ENCODE measurements at regions not wholly inside any gene's neighbourhood (a gene's known extent, or its start where the extent isn't known, plus 50 kb on each side); places are given as distances from the start of the nearest gene placed in this dataset.

- ChIA-PET POLR2A (no interaction called here), CTCF (no interaction called here)
- DNase-seq (ENCODE audit: extremely low spot score), result no peak
- TF ChIP-seq CTCF (IDR thresholded peaks at IDR 0.05; ENCODE audit: control extremely low read depth, extremely low read depth, low read depth, missing control alignments), result no peak
These were observed 1179.7 kb downstream of the VRK1 start for GRCh38 chr14:97976861-97977260.

- no peak for TF ChIP-seq CTCF (IDR thresholded peaks at IDR 0.05; ENCODE audit: control extremely low read depth, extremely low read depth, low read depth, missing control alignments)
- CTCF ChIA-PET, result no interaction called here
- POLR2A ChIA-PET, result no interaction called here
- DNase-seq (ENCODE audit: extremely low spot score), result no peak
These were observed 1180.6 kb downstream of the VRK1 start for GRCh38 chr14:97977651-97978261.

GRCh38 chr14:97978341-97978740, 1181.2 kb downstream of the VRK1 start:
- peak; percentile 7 for DNase-seq (ENCODE audit: extremely low spot score)
- CTCF ChIA-PET, result no interaction called here
- TF ChIP-seq CTCF (IDR thresholded peaks at IDR 0.05; ENCODE audit: control extremely low read depth, extremely low read depth, low read depth, missing control alignments), result no peak
- POLR2A ChIA-PET, result no interaction called here

GRCh38 chr14:97993508-97994019, 1196.4 kb downstream of the VRK1 start:
- POLR2A ChIA-PET, result no interaction called here
- DNase-seq (ENCODE audit: extremely low spot score), result no peak
- TF ChIP-seq CTCF (IDR thresholded peaks at IDR 0.05; ENCODE audit: control extremely low read depth, extremely low read depth, low read depth, missing control alignments), result no peak
- CTCF ChIA-PET, result no interaction called here

GRCh38 chr14:97994020-97994531, 1196.9 kb downstream of the VRK1 start:
- ChIA-PET CTCF (no interaction called here), POLR2A (no interaction called here)
- no peak for TF ChIP-seq CTCF (IDR thresholded peaks at IDR 0.05; ENCODE audit: control extremely low read depth, extremely low read depth, low read depth, missing control alignments)
- no peak for DNase-seq (ENCODE audit: extremely low spot score)

- TF ChIP-seq CTCF (IDR thresholded peaks at IDR 0.05; ENCODE audit: control extremely low read depth, extremely low read depth, low read depth, missing control alignments), result no peak
- POLR2A ChIA-PET, result no interaction called here
These were observed 1197.9 kb downstream of the VRK1 start for GRCh38 chr14:97995038-97995437.

More at GRCh38 chr14:97995038-97995437, 1197.9 kb downstream of the VRK1 start:
- CTCF ChIA-PET, result no interaction called here
- DNase-seq (ENCODE audit: extremely low spot score), result no peak
